ENCODE measurements at regions not wholly inside any gene's neighbourhood (a gene's known extent, or its start where the extent isn't known, plus 50 kb on each side); places are given as distances from the start of the nearest gene placed in this dataset.

- DNase-seq = no peak
- H3K27me3 ChIP-seq (ENCODE audit: control insufficient read depth, insufficient read depth, low read length) = no peaks in the 10 kb centered on the region
These were observed 61.8 kb upstream of the BCAR3 start for GRCh38 chr1:93743465-93743864.

GRCh38 chr1:93740601-93741031, 59.0 kb upstream of the BCAR3 start:
- Histone ChIP-seq H3K27me3 (ENCODE audit: control insufficient read depth, insufficient read depth, low read length) (no peaks in the 10 kb centered on the region), H3K4me3 (ENCODE audit: insufficient read depth, low read depth, low read length) (no peak overlapping the region), H3K36me3 (replicated peaks; ENCODE audit: control insufficient read depth, insufficient read depth, low read length) (no peaks in the 10 kb centered on the region)
- DNase-seq = no peak

More at GRCh38 chr1:93743465-93743864, 61.8 kb upstream of the BCAR3 start:
- H3K4me3 ChIP-seq (ENCODE audit: insufficient read depth, low read depth, low read length) = no peak overlapping the region
- H3K36me3 ChIP-seq (replicated peaks; ENCODE audit: control insufficient read depth, insufficient read depth, low read length) = no peaks in the 10 kb centered on the region

GRCh38 chr1:93740157-93740556, 58.5 kb upstream of the BCAR3 start:
- Histone ChIP-seq H3K4me3 (ENCODE audit: insufficient read depth, low read depth, low read length) (no peak overlapping the region), H3K36me3 (replicated peaks; ENCODE audit: control insufficient read depth, insufficient read depth, low read length) (no peaks in the 10 kb centered on the region), H3K27me3 (ENCODE audit: control insufficient read depth, insufficient read depth, low read length) (no peaks in the 10 kb centered on the region)
- DNase-seq = no peak

GRCh38 chr1:93739472-93739871, 57.8 kb upstream of the BCAR3 start:
- DNase-seq = no peak
- H3K27me3 ChIP-seq (ENCODE audit: control insufficient read depth, insufficient read depth, low read length) = no peaks in the 10 kb centered on the region
- no peaks in the 10 kb centered on the region for H3K36me3 ChIP-seq (replicated peaks; ENCODE audit: control insufficient read depth, insufficient read depth, low read length)
- H3K4me3 ChIP-seq (ENCODE audit: insufficient read depth, low read depth, low read length) = no peak overlapping the region

GRCh38 chr1:93738926-93739325, 57.3 kb upstream of the BCAR3 start:
- DNase-seq = no peak
- Histone ChIP-seq H3K36me3 (replicated peaks; ENCODE audit: control insufficient read depth, insufficient read depth, low read length) (no peaks in the 10 kb centered on the region), H3K27me3 (ENCODE audit: control insufficient read depth, insufficient read depth, low read length) (no peaks in the 10 kb centered on the region), H3K4me3 (ENCODE audit: insufficient read depth, low read depth, low read length) (no peak overlapping the region)

GRCh38 chr1:93738075-93738622, 56.5 kb upstream of the BCAR3 start:
- no peak for DNase-seq
- H3K36me3 ChIP-seq (replicated peaks; ENCODE audit: control insufficient read depth, insufficient read depth, low read length) = no peaks in the 10 kb centered on the region
- no peaks in the 10 kb centered on the region for H3K27me3 ChIP-seq (ENCODE audit: control insufficient read depth, insufficient read depth, low read length)
- H3K4me3 ChIP-seq (ENCODE audit: insufficient read depth, low read depth, low read length) = no peak overlapping the region

- Histone ChIP-seq H3K4me3 (ENCODE audit: insufficient read depth, low read depth, low read length) (no peak overlapping the region), H3K27me3 (ENCODE audit: control insufficient read depth, insufficient read depth, low read length) (no peaks in the 10 kb centered on the region), H3K36me3 (replicated peaks; ENCODE audit: control insufficient read depth, insufficient read depth, low read length) (no peaks in the 10 kb centered on the region)
- no peak for DNase-seq
These were observed 54.1 kb upstream of the BCAR3 start for GRCh38 chr1:93735722-93736121.

- Histone ChIP-seq H3K4me3 (ENCODE audit: insufficient read depth, low read depth, low read length) (no peak overlapping the region), H3K36me3 (replicated peaks; ENCODE audit: control insufficient read depth, insufficient read depth, low read length) (no peaks in the 10 kb centered on the region), H3K27me3 (ENCODE audit: control insufficient read depth, insufficient read depth, low read length) (no peaks in the 10 kb centered on the region)
- peak; percentile 55 for DNase-seq
These were observed 53.4 kb upstream of the BCAR3 start for GRCh38 chr1:93734999-93735398.

GRCh38 chr1:93733340-93733739, 51.7 kb upstream of the BCAR3 start:
- H3K27me3 ChIP-seq (ENCODE audit: control insufficient read depth, insufficient read depth, low read length) = no peaks in the 10 kb centered on the region
- H3K4me3 ChIP-seq (ENCODE audit: insufficient read depth, low read depth, low read length) = no peak overlapping the region
- no peak for DNase-seq
- H3K36me3 ChIP-seq (replicated peaks; ENCODE audit: control insufficient read depth, insufficient read depth, low read length) = no peaks in the 10 kb centered on the region

- no peak for DNase-seq
- H3K4me3 ChIP-seq (ENCODE audit: insufficient read depth, low read depth, low read length) = no peak overlapping the region
- no peaks in the 10 kb centered on the region for H3K27me3 ChIP-seq (ENCODE audit: control insufficient read depth, insufficient read depth, low read length)
- no peaks in the 10 kb centered on the region for H3K36me3 ChIP-seq (replicated peaks; ENCODE audit: control insufficient read depth, insufficient read depth, low read length)
These were observed 50.9 kb upstream of the BCAR3 start for GRCh38 chr1:93732514-93732913.
